Left ventricle myocardium inferior (tissue), 1 donor: ENCODE measurements at regions not wholly inside any gene's neighbourhood (a gene's known extent, or its start where the extent isn't known, plus 50 kb on each side); places are given as distances from the start of the nearest gene placed in this dataset.

Experiments used
- DNase-seq: peaks from one replicate; pipeline ENCODE4 v3.0.0-alpha.2; 2020
- H3K27ac ChIP-seq: fragments of 200-600 bp; replicated peaks from 2 replicates; pipeline ENCODE4 v1.8.0; 2021
- H3K27me3 ChIP-seq: fragments of 200-600 bp; 2 replicates; pipeline ENCODE4 v1.8.0; 2021; ENCODE audit warnings: low read depth
- H3K36me3 ChIP-seq: fragments of 200-600 bp; 2 replicates; pipeline ENCODE4 v1.8.0; 2021
- H3K4me1 ChIP-seq: fragments of 200-600 bp; 2 replicates; pipeline ENCODE4 v1.8.0; 2021
- H3K4me3 ChIP-seq: fragments of 200-600 bp; 2 replicates; pipeline ENCODE4 v1.8.0; 2021; ENCODE audit warnings: mild to moderate bottlenecking, moderate library complexity
- H3K9me3 ChIP-seq: fragments of 200-600 bp; replicated peaks from 2 replicates; pipeline ENCODE4 v1.8.0; 2021
- CTCF ChIP-seq: fragments of 200-600 bp; IDR thresholded peaks from 2 replicates; pipeline ENCODE4 v1.8.0; 2021; ENCODE audit warnings: antibody characterized with exemption, mild to moderate bottlenecking, borderline replicate concordance
- intact Hi-C: fragments of 100-400 bp; cut with micrococcal nuclease; formaldehyde crosslinking; loops from one replicate; pipeline ENCODE4 v1.11.0; 2022
- donor health status: DM: no; HTN: yes; CAD: no; lungs with severe emphysema.

- no peak for DNase-seq
- no peak overlapping the region for H3K4me3 ChIP-seq
- intact Hi-C loops, result no loop called here
- no peaks in the 10 kb centered on the region for H3K4me1 ChIP-seq
- peaks cover 53% of the 10 kb centered on the region for H3K27me3 ChIP-seq
- no peaks in the 10 kb centered on the region for H3K36me3 ChIP-seq
- no peak overlapping the region for H3K27ac ChIP-seq
- TF ChIP-seq CTCF, result no peak
- H3K9me3 ChIP-seq, result no peaks in the 10 kb centered on the region
Measured at GRCh38 chr11:70859180-70859579, 393.2 kb downstream of the SHANK2 start.

- H3K4me1 ChIP-seq, result no peaks in the 10 kb centered on the region
- intact Hi-C loops, result no loop called here
- no peaks in the 10 kb centered on the region for H3K36me3 ChIP-seq
- H3K4me3 ChIP-seq, result no peak overlapping the region
- TF ChIP-seq CTCF, result no peak
- H3K27me3 ChIP-seq, result peaks cover 61% of the 10 kb centered on the region
- H3K27ac ChIP-seq, result no peak overlapping the region
- H3K9me3 ChIP-seq, result no peaks in the 10 kb centered on the region
- DNase-seq, result no peak
Measured at GRCh38 chr11:70860888-70861287, 391.5 kb downstream of the SHANK2 start.

GRCh38 chr11:70861559-70861958 is 390.8 kb downstream of the SHANK2 start:
- no peaks in the 10 kb centered on the region for H3K4me1 ChIP-seq
- no peaks in the 10 kb centered on the region for H3K36me3 ChIP-seq
- H3K4me3 ChIP-seq, result no peak overlapping the region
- no peak for DNase-seq
- H3K9me3 ChIP-seq, result no peaks in the 10 kb centered on the region
- no peak overlapping the region for H3K27ac ChIP-seq
- TF ChIP-seq CTCF, result no peak
- intact Hi-C loops, result no loop called here
- H3K27me3 ChIP-seq, result peaks cover 67% of the 10 kb centered on the region

GRCh38 chr11:70862093-70862492 is 390.3 kb downstream of the SHANK2 start:
- peaks cover 72% of the 10 kb centered on the region for H3K27me3 ChIP-seq
- DNase-seq, result no peak
- TF ChIP-seq CTCF, result no peak
- H3K27ac ChIP-seq, result no peak overlapping the region
- H3K4me3 ChIP-seq, result no peak overlapping the region
- no peaks in the 10 kb centered on the region for H3K9me3 ChIP-seq
- no peaks in the 10 kb centered on the region for H3K4me1 ChIP-seq
- H3K36me3 ChIP-seq, result no peaks in the 10 kb centered on the region
- intact Hi-C loops, result no loop called here

- intact Hi-C loops, result no loop called here
- DNase-seq, result no peak
Measured at GRCh38 chr11:70863186-70863585, 389.2 kb downstream of the SHANK2 start.

More at GRCh38 chr11:70863186-70863585, 389.2 kb downstream of the SHANK2 start:
- Histone ChIP-seq H3K4me1 (no peaks in the 10 kb centered on the region), H3K9me3 (no peaks in the 10 kb centered on the region), H3K36me3 (no peaks in the 10 kb centered on the region), H3K27ac (no peak overlapping the region), H3K27me3 (peaks cover 80% of the 10 kb centered on the region), H3K4me3 (no peak overlapping the region)
- TF ChIP-seq CTCF, result no peak
